B cell (primary cell): ENCODE measurements at regions not wholly inside any gene's neighbourhood (a gene's known extent, or its start where the extent isn't known, plus 50 kb on each side); places are given as distances from the start of the nearest gene placed in this dataset.

Experiments
- ATAC-seq: fragments of 200-7000 bp; cut with Tn5 transposase; one replicate; pipeline ENCODE4 v1.10.0; 2021; ENCODE audit warnings: low read depth, mild to moderate bottlenecking, moderate number of reproducible peaks, moderate library complexity
- CTCF ChIA-PET: fragments of 350-600 bp; sonication (Branson Sonifier 250); formaldehyde crosslinking; loops from one replicate; lab custom pipeline; 2021; ENCODE audit warnings: antibody characterized with exemption, inconsistent platforms; lab: Charles Lee
- POLR2A ChIA-PET: fragments of 350-600 bp; sonication (Branson Sonifier 250); formaldehyde crosslinking; loops from one replicate; lab custom pipeline; 2021; ENCODE audit warnings: antibody characterized with exemption; lab: Charles Lee
- DNase-seq: peaks from one replicate; pipeline ENCODE4 v3.0.0; 2013
- H2AFZ ChIP-seq: 2 replicates; pipeline ENCODE4 v1.6.1; 2012; ENCODE audit warnings: mild to moderate bottlenecking, low read depth, low read length; ENCODE audit not compliant: insufficient read depth, poor library complexity, severe bottlenecking
- H3K27ac ChIP-seq, 2 donors: 1 replicate in 1 of 2; 2 replicates in 1 of 2; pipeline ENCODE4 v1.5.1; 2012 to 2013; ENCODE audit warnings: low read length in 2 of 2, mild to moderate bottlenecking in 2 of 2, moderate library complexity in 1 of 2
- H3K27me3 ChIP-seq, 4 experiments: fragments of 200-600 bp in 1 of 4; sonication (generic) in 1 of 4; replicated peaks in 1 of 4; 1 replicate in 2 of 4; 2 replicates in 2 of 4; pipeline versions ENCODE4 v1.6.1 to v1.7.0; 2013 to 2016; ENCODE audit warnings: low read length in 3 of 4, mild to moderate bottlenecking in 2 of 4, mixed read lengths in 1 of 4, moderate library complexity in 1 of 4; ENCODE audit not compliant: insufficient read depth in 4 of 4, control insufficient read depth in 3 of 4; ENCODE audit errors: control extremely low read depth in 1 of 4
- H3K36me3 ChIP-seq, 2 experiments: replicated peaks in 1 of 2; 1 replicate in 1 of 2; 2 replicates in 1 of 2; pipeline versions ENCODE4 v1.6.1 to v1.7.1; 2013; ENCODE audit warnings: low read length in 1 of 2; ENCODE audit not compliant: insufficient read depth in 2 of 2, control insufficient read depth in 1 of 2; ENCODE audit errors: control extremely low read depth in 1 of 2, extremely low read depth in 1 of 2
- H3K4me1 ChIP-seq, 2 donors: fragments of 200-600 bp in 1 of 2; sonication (generic) in 1 of 2; 1 replicate in 1 of 2; 2 replicates in 1 of 2; pipeline versions ENCODE4 v1.5.1 to v1.6.1; 2013 to 2017; ENCODE audit warnings: low read length in 2 of 2; ENCODE audit not compliant: control insufficient read depth in 2 of 2, insufficient read depth in 2 of 2
- H3K4me2 ChIP-seq: replicated peaks from 2 replicates; pipeline ENCODE3; 2012; ENCODE audit warnings: mild to moderate bottlenecking, low read depth, low read length; ENCODE audit not compliant: poor library complexity, severe bottlenecking
- H3K4me3 ChIP-seq, 5 experiments: fragments of 200-600 bp in 1 of 5; sonication (generic) in 1 of 5; 1 replicate in 3 of 5; 2 replicates in 2 of 5; pipeline versions ENCODE4 v1.5.1 to v1.7.0; 2011 to 2016; ENCODE audit warnings: low read length in 4 of 5, mild to moderate bottlenecking in 4 of 5, low read depth in 2 of 5, control low read depth in 1 of 5, moderate library complexity in 1 of 5; ENCODE audit not compliant: insufficient read depth in 1 of 5; ENCODE audit errors: control extremely low read depth in 1 of 5, extremely low read depth in 1 of 5
- H3K79me2 ChIP-seq: fragments of 200-600 bp; sonication (generic); one replicate; pipeline ENCODE4 v1.6.0; 2016; ENCODE audit warnings: low read length; ENCODE audit not compliant: control insufficient read depth, insufficient read depth
- H3K9ac ChIP-seq: fragments of 200-600 bp; sonication (generic); 2 replicates; pipeline ENCODE4 v1.6.1; 2017; ENCODE audit warnings: mild to moderate bottlenecking, low read length, moderate library complexity
- H3K9me3 ChIP-seq, 3 donors: one replicate each; pipeline versions ENCODE4 v1.6.1 to v1.7.1; 2013; ENCODE audit warnings: low read length in 2 of 3; ENCODE audit not compliant: control insufficient read depth in 2 of 3, insufficient read depth in 1 of 3; ENCODE audit errors: control extremely low read depth in 1 of 3
- H4K20me1 ChIP-seq: 2 replicates; pipeline ENCODE4 v1.6.0; 2012; ENCODE audit warnings: mild to moderate bottlenecking, low read length; ENCODE audit not compliant: insufficient read depth, control insufficient read depth, poor library complexity, severe bottlenecking
- H3K27ac Mint-ChIP-seq: one replicate; pipeline ENCODE4 v1.8.0; 2021; ENCODE audit warnings: mixed read lengths
- H3K27me3 Mint-ChIP-seq: one replicate; pipeline ENCODE4 v1.8.0; 2021; ENCODE audit warnings: mixed read lengths
- H3K4me1 Mint-ChIP-seq: one replicate; pipeline ENCODE4 v1.8.0; 2021; ENCODE audit warnings: mixed read lengths
- H3K4me3 Mint-ChIP-seq: one replicate; pipeline ENCODE4 v1.8.0; 2021; ENCODE audit warnings: mixed read lengths
- H3K9me3 Mint-ChIP-seq: one replicate; pipeline ENCODE4 v1.8.0; 2022; ENCODE audit warnings: mixed read lengths; ENCODE audit not compliant: insufficient read depth
- CTCF ChIP-seq: fragments of 200-600 bp; IDR thresholded peaks from one replicate; pipeline ENCODE4 v1.8.0; 2022; ENCODE audit warnings: antibody characterized with exemption, mild to moderate bottlenecking
- EZH2 ChIP-seq: IDR thresholded peaks from 2 replicates; pipeline ENCODE4 v1.6.1; 2012; ENCODE audit warnings: borderline replicate concordance, low read depth, mild to moderate bottlenecking, moderate library complexity, low read length; ENCODE audit not compliant: insufficient read depth, poor library complexity, severe bottlenecking
- WGBS: methylation state at CpG from one replicate; pipeline ENCODE4 v1.1.5; 2013; ENCODE audit warnings: missing lambda C conversion rate; ENCODE audit not compliant: insufficient coverage; 5-methylcytosine and 5-hydroxymethylcytosine counted together
- intact Hi-C: fragments of 100-400 bp; cut with micrococcal nuclease; formaldehyde crosslinking; loops from one replicate; pipeline ENCODE4 v1.10.0; 2022

- no peak for DNase-seq
- Histone ChIP-seq H3K27me3 (peaks cover 0 to 3% (median 0%) of the 10 kb centered on the region in 4 experiments), H3K9me3 (no peaks in the 10 kb centered on the region), H4K20me1 (no peaks in the 10 kb centered on the region), H3K36me3 (no peaks in the 10 kb centered on the region), H3K27ac (no peak overlapping the region), H3K4me2 (no peak overlapping the region), H3K79me2 (no peaks in the 10 kb centered on the region), H3K4me3 (no peak overlapping the region), H3K9ac (no peak overlapping the region), H3K4me1 (no peaks in the 10 kb centered on the region), H2AFZ (no peak overlapping the region)
- POLR2A ChIA-PET: no interaction called here
- no peak for ATAC-seq
- CTCF ChIA-PET: no interaction called here
- no peak overlapping the region for H3K4me3 Mint-ChIP-seq
- no peaks in the 10 kb centered on the region for H3K9me3 Mint-ChIP-seq
- 100% methylated on average over 1 of the region's 4 CpGs for whole genome bisulfite sequencing
- TF ChIP-seq CTCF (no peak), EZH2 (no peak)
- peaks cover 14% of the 10 kb centered on the region for H3K27me3 Mint-ChIP-seq
- no peaks in the 10 kb centered on the region for H3K4me1 Mint-ChIP-seq
- intact Hi-C loops: no loop called here
- no peak overlapping the region for H3K27ac Mint-ChIP-seq
These were observed 223.7 kb upstream of the GRAMD2B start for GRCh38 chr5:126199467-126199866.

GRCh38 chr5:126208691-126209090 is 214.5 kb upstream of the GRAMD2B start:
- Mint-ChIP-seq H3K4me1 (no peaks in the 10 kb centered on the region), H3K27me3 (peaks cover 3% of the 10 kb centered on the region), H3K4me3 (no peak overlapping the region), H3K9me3 (no peaks in the 10 kb centered on the region), H3K27ac (no peak overlapping the region)
- intact Hi-C loops: no loop called here
- no peak overlapping the region for H3K4me2 ChIP-seq
- no peaks in the 10 kb centered on the region for H3K4me1 ChIP-seq
- H3K4me3 ChIP-seq: no peak overlapping the region
- no peak overlapping the region for H2AFZ ChIP-seq
- H3K27me3 ChIP-seq: no peaks in the 10 kb centered on the region
- no peaks in the 10 kb centered on the region for H3K36me3 ChIP-seq
- no peak overlapping the region for H3K27ac ChIP-seq
- ChIA-PET CTCF (no interaction called here), POLR2A (no interaction called here)
- no peaks in the 10 kb centered on the region for H4K20me1 ChIP-seq
- no peak for ATAC-seq
- WGBS: 60% methylated on average over 1 of the region's 4 CpGs
- no peak for DNase-seq
- H3K9me3 ChIP-seq: no peaks in the 10 kb centered on the region
- H3K79me2 ChIP-seq: no peaks in the 10 kb centered on the region
- no peak overlapping the region for H3K9ac ChIP-seq
- TF ChIP-seq EZH2: no peak
- no peak for TF ChIP-seq CTCF
